Stromal cell of bone marrow (primary cell): ENCODE measurements at regions not wholly inside any gene's neighbourhood (a gene's known extent, or its start where the extent isn't known, plus 50 kb on each side); places are given as distances from the start of the nearest gene placed in this dataset.
"Not testable (repeated sequence)": the region's sequence is repeated elsewhere in the genome, so short reads cannot be mapped to it uniquely, and the experiment has no call there.

Experiments used
- DNase-seq: peaks from one replicate; pipeline ENCODE4 v3.0.0-alpha.2; 2012; ENCODE audit warnings: low read depth

DNA sequence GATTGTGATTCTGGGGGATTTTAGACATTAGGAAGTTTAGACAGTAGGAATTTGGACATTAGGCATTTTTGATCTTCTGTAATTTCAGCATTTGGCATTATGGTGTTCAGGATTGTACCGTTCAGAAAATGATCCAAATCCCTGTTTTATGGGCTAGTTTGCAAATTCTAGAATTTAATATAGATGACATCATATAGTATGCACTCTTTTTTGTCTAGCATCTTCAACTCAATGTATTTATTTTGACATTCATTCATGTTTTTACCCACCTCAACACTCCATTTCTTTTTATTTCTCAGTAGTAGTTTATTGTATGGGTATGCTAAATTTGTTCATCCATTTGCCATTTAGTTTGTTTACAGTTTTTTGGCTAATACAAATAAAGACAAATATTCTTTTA is 105.3 kb upstream of the ZPLD1 start:
- DNase-seq: no peak

GRCh38 chr3:102332205-102332604 is 102.6 kb upstream of the ZPLD1 start:
- no peak for DNase-seq

DNA sequence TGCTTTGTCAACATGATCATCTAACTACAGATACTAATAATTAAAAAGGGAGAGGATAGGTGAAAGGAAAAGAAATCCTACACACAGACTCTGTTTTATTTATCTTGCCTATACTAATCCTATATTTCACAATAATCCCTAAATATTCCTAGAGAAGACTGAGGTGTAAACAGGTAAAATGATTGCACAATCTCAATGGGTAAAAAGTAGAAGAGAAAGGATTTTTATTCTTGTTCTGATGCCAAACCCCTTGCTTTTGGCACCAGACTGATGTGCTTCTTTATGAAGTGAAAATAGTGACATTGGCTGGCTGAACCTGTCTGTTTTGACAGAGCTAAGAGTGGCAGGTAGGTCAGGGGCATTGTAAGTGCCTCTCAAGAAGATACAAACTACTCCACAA is 101.9 kb upstream of the ZPLD1 start:
- DNase-seq: no peak

GRCh38 chr3:102336130-102336529 is 98.7 kb upstream of the ZPLD1 start:
- no peak for DNase-seq

GRCh38 chr3:102339671-102340070 is 95.1 kb upstream of the ZPLD1 start:
- DNase-seq: no peak

DNA sequence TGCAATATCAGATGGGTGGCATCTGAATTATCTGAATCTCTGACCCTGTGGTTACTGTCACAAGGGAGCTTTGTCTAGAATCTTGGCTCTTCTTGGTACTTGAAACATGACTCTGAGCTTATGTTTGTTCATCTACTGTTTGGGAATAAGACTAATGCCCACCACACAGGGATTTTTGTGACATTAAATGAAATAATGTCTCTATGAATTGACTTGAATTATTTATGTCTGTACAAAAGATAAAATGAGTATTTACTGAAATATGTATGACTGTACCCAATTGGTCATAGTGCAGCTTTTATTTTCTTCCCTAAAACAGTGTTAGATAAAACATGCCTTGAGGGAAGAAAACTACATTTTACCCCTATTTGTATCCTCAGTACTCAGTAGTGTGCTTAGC is 87.9 kb upstream of the ZPLD1 start:
- DNase-seq: no peak

DNA sequence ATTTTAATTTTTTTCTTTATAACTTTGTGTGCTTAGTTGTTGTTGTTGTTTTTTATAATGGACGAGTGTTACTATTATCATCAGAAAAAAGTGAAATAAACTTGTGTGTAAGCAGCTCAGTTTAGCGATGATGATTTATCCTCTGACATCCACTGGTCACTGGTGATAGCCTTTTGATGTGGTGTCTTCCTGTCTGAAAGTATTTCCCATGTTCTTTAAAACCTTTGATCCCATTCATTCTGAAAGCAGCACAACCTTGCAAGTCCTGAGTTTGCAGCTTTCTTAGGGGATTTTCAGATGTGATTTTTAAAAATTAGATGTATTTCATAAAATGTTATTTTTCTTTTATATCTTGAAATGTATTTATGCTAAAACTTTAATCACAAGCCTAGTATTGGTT is 85.9 kb upstream of the ZPLD1 start:
- DNase-seq: no peak

DNA sequence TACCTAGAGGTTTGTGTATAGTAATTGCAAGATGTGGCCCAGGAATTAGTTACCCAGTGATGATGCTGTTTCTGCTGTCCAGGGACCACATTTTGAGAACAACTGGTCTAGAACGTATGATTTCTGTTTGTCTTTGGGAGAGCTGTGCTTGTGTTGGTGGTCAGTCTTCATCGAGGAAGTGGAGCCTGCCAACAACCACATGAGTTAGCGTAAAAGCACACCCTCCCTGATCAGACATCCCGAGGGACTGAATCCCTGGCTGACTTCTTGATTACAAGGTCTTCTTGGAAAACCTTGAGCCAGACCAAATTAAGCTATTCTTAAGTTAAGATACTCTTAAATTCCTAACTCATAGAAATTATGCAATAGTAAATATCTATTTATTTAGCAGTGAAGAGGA is 81.7 kb upstream of the ZPLD1 start:
- no peak for DNase-seq

DNA sequence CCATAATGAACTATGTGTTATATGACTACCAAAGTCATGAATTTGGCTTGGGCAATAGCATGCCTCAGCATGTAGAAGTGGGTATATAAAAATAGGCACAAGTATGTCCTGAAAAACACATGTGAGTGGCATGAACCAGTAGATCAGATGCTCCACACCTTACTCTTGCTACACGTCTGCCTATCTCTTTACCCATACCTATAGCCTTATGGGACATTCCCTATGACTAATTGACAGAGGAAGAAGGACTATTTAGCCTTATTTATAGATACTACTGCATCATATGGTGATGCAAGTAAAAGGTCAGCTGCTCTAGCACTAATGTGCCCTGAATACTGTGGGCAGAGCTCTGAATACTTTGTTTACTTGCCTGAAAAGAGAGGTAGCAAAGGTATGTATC is 81.0 kb upstream of the ZPLD1 start:
- no peak for DNase-seq

DNA sequence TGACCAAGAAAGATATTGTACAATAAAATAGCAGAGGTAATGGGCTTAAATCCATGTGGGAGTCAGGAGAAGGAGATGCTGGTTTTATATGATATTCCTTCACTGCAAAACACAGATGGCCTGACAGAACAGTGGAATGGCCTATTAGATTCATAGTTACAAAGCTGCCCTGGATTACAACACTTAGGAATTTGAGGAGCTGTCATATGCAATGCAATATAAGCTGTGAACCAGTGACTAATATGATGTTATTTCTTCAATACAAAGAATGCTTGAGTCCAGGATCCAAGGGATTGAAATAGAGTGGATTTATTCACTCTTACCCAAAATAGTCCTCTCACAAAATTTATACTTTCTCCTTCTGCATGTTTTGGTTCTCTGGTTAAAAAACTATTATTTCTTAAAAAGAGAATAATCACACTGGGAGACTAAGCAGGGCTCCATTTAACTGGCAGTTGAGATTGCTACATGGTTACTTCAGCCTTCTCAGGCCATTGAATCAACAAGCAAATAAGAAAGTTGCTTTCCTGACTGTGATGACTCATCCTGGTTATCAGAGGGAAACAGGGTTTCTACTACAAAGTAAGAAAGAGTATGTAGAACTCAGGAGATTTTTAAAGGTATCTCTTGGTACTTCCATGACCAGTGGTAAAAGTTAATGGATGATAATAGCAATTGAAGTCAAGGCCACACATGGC is 79.8 kb upstream of the ZPLD1 start:
- peak; percentile 13 for DNase-seq

DNA sequence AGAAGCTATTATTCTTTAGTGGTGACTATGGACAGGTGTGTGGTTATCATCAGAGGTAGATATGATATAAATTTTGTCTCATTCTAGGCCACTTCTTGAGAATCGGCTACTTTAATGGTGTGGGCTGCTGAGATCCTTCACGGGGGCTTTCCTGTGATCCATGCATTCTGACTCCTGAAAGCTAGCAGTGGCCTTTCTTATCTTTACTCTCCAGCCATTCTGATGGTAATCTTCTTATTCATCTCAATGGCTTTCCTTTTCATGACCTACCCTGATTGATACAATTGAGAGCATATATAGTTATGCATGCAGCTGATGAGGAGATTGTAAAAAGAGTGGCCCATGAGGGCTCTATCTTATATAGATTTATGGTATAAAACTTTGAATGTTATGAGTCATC is 78.3 kb upstream of the ZPLD1 start:
- no peak for DNase-seq

DNA sequence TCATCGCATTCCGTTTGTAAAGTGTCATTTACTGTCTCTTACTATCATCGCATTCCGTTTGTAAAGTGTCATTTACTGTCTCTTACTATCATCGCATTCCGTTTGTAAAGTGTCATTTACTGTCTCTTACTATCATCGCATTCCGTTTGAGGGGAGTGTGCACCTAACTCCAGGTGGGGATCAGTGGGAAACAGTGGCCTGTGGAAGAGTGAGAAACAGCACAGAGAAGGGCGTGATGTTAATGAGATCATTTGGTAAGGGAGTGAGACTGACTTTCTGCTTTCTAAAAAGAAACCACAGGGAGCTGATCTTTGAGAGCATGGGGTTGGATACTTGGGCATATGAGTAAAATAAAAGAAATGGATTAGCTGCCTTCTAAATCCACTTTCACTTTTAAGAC is 77.5 kb upstream of the ZPLD1 start:
- DNase-seq: not testable (repeated sequence)

DNA sequence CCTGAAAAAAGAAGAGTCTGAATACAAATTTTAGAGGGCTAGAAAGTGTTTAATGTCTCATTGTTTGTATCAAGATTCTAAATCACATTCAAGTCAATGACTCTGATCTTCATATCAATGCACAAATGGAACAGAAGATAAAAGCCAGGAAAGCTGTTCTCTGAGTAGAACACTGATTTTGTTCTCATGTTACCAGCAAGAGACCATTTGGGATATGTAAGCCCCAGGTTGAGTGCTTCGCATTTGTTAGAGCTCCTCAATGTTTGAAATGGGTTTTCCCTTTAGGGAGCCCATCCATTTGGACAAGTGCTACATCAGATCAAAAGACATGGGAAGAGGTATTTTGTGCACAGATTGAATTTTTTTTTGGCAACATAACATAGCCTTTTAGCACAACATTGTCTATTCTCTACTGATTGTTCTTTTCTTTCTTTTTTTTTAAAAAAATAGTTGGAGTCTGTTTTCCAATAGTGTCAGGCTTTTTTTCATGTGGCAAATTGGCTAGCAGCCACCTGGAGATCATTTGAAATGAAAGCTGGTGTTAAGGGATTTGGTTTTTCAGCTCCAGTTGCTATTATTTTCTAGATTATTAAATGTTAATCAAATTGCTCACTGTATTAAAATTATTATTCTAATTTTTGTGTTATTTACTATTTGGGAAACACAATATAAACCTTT is 74.5 kb upstream of the ZPLD1 start:
- no peak for DNase-seq

GRCh38 chr3:102361101-102361500 is 73.7 kb upstream of the ZPLD1 start:
- DNase-seq: no peak

- DNase-seq: not testable (repeated sequence)
Observed at GRCh38 chr3:102366116-102366515, 68.7 kb upstream of the ZPLD1 start.

GRCh38 chr3:102374863-102375634 is 59.8 kb upstream of the ZPLD1 start:
- DNase-seq: no peak

DNA sequence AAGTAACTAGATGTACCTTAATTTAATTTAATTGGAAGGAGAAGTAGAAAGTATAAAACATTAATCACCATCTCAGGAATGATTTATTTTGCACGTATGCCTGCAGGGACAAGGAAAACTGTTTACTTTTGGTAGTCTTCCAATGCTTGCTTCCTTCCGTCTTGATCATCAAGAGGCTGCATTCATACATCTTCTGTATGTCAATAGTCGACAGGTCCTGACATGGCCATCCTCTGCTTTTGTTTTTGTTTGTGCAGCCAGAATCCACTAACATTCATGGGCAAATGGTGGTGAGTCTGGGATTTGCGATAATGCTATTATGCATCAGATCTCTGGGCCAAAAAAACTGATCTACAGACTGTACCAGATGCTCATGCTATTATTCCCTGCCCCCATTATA is 56.6 kb upstream of the ZPLD1 start:
- no peak for DNase-seq

DNA sequence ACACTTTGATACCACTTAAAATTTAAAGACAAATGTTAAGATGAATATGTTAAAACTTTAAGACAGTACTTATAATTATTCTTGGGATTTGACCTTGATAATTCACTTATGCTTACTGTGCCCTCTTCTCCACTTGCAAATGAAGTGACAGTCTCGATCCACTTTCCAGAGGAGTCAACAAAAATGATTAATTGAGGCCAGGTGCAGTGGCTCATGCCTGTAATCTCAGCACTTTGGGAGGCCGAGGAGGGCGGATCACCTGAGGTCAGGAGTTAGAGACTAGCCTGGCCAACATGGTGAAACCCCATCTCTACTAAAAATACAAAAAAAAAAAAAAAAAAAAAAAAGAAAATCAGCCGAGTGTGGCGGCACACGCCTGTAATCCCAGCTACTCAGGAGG is 52.6 kb upstream of the ZPLD1 start:
- not testable (repeated sequence) for DNase-seq
